Transverse colon (tissue), 4 donors: ENCODE measurements at regions not wholly inside any gene's neighbourhood (a gene's known extent, or its start where the extent isn't known, plus 50 kb on each side); places are given as distances from the start of the nearest gene placed in this dataset.
"Not testable (repeated sequence)": the region's sequence is repeated elsewhere in the genome, so short reads cannot be mapped to it uniquely, and the experiment has no call there.

Experiments used
- DNase-seq: peaks from one replicate; pipeline ENCODE4 v3.0.0-alpha.2; 2019
- H3K27ac ChIP-seq, 4 donors: fragments of 200-600 bp; sonication (generic); 2 replicates each; pipeline ENCODE4 v1.5.1; 2016 to 2018; ENCODE audit warnings: inconsistent platforms in 4 of 4
- H3K27me3 ChIP-seq: fragments of 200-600 bp; sonication (generic); 2 replicates; pipeline ENCODE4 v1.5.1; 2017; ENCODE audit warnings: inconsistent platforms
- H3K36me3 ChIP-seq, 4 donors: fragments of 200-600 bp; sonication (generic); 2 replicates each; pipeline ENCODE4 v1.5.1; 2017 to 2019; ENCODE audit warnings: inconsistent platforms in 4 of 4
- H3K4me1 ChIP-seq, 4 donors: fragments of 200-600 bp; sonication (generic); 2 replicates each; pipeline ENCODE4 v1.5.1; 2017 to 2020; ENCODE audit warnings: inconsistent platforms in 4 of 4
- H3K4me3 ChIP-seq, 4 donors: fragments of 200-600 bp; sonication (generic); 1 replicate in 1 of 4; 2 replicates in 3 of 4; pipeline versions ENCODE4 v1.5.1 to v1.6.1; 2017 to 2019; ENCODE audit warnings: inconsistent platforms in 4 of 4
- H3K9me3 ChIP-seq, 2 donors: fragments of 200-600 bp; sonication (generic); 2 replicates each; pipeline ENCODE4 v1.5.1; 2017 to 2019; ENCODE audit warnings: inconsistent platforms in 2 of 2
- WGBS, 2 donors: methylation state at CpG; one replicate each; pipeline ENCODE4 v1.1.5; 2018; ENCODE audit warnings: low coverage in 1 of 2; 5-methylcytosine and 5-hydroxymethylcytosine counted together
- in situ Hi-C, 4 donors: fragments of 200-750 bp; cut with MboI; loops; one replicate each; pipeline versions ENCODE4 v1.15.0 to v1.15.1; 2017; ENCODE audit warnings: low sequenced_read_pairs in 3 of 4, low pct_ligation_motif_present in 1 of 4, low pct_unique_long_range_greater_than_20kb in 1 of 4
- intact Hi-C: fragments of 100-400 bp; cut with DNase I; formaldehyde crosslinking; loops from one replicate; pipeline ENCODE4 v1.15.1; 2023; ENCODE audit warnings: low total_unique reads

GRCh38 chr10:46740368-46740767, 161.4 kb downstream of the SYT15 start:
- DNase-seq, H3K4me1 ChIP-seq, H3K27ac ChIP-seq, H3K36me3 ChIP-seq, in situ Hi-C loops, intact Hi-C loops, H3K9me3 ChIP-seq, H3K27me3 ChIP-seq, H3K4me3 ChIP-seq: not testable (repeated sequence)
- WGBS, 2 donors: 94% methylated on average over 15 of the region's 17 CpGs; no CpG with 5 or more reads in 1 of the 2 donors

- H3K4me1 ChIP-seq, H3K27me3 ChIP-seq, in situ Hi-C loops, H3K27ac ChIP-seq, intact Hi-C loops, H3K36me3 ChIP-seq, H3K9me3 ChIP-seq, H3K4me3 ChIP-seq, DNase-seq: not testable (repeated sequence)
- WGBS, 2 donors: 76% methylated on average over 3 of the region's 3 CpGs; no CpG with 5 or more reads in 1 of the 2 donors
Measured at GRCh38 chr10:46749003-46749402, 162.2 kb upstream of the PTPN20 start.

GRCh38 chr10:46749470-46749869, 161.8 kb upstream of the PTPN20 start:
- H3K27ac ChIP-seq, H3K9me3 ChIP-seq, H3K36me3 ChIP-seq, intact Hi-C loops, H3K4me1 ChIP-seq, H3K4me3 ChIP-seq, H3K27me3 ChIP-seq, in situ Hi-C loops, DNase-seq: not testable (repeated sequence)
- WGBS, 2 donors: 71% methylated on average over 2 of the region's 2 CpGs; no CpG with 5 or more reads in 1 of the 2 donors

GRCh38 chr10:46753763-46754162, 157.5 kb upstream of the PTPN20 start:
- H3K9me3 ChIP-seq, H3K27me3 ChIP-seq, DNase-seq, H3K36me3 ChIP-seq, in situ Hi-C loops, H3K4me3 ChIP-seq, intact Hi-C loops, H3K4me1 ChIP-seq, H3K27ac ChIP-seq: not testable (repeated sequence)
- WGBS, 2 donors: 75% methylated on average over 1 of the region's 5 CpGs; no CpG with 5 or more reads in 1 of the 2 donors

GRCh38 chr10:46761471-46761870, 149.8 kb upstream of the PTPN20 start:
- H3K9me3 ChIP-seq, H3K4me3 ChIP-seq, in situ Hi-C loops, H3K4me1 ChIP-seq, DNase-seq, H3K27ac ChIP-seq, H3K27me3 ChIP-seq, H3K36me3 ChIP-seq, intact Hi-C loops: not testable (repeated sequence)

GRCh38 chr10:46768515-46769291, 142.5 kb upstream of the PTPN20 start:
- H3K36me3 ChIP-seq, DNase-seq, H3K4me1 ChIP-seq, in situ Hi-C loops, H3K4me3 ChIP-seq, intact Hi-C loops, H3K27ac ChIP-seq, H3K27me3 ChIP-seq, H3K9me3 ChIP-seq: not testable (repeated sequence)
- WGBS, 2 donors: 70% methylated on average over 5 of the region's 8 CpGs; no CpG with 5 or more reads in 1 of the 2 donors

- H3K27ac ChIP-seq, H3K4me3 ChIP-seq, DNase-seq, H3K9me3 ChIP-seq, H3K36me3 ChIP-seq, H3K4me1 ChIP-seq, intact Hi-C loops, H3K27me3 ChIP-seq, in situ Hi-C loops: not testable (repeated sequence)
- WGBS, 2 donors: 40% methylated on average over 1 of the region's 15 CpGs; no CpG with 5 or more reads in 1 of the 2 donors
Measured at GRCh38 chr10:46773178-46773896, 137.9 kb upstream of the PTPN20 start.

- in situ Hi-C loops, H3K27ac ChIP-seq, DNase-seq, H3K36me3 ChIP-seq, H3K4me1 ChIP-seq, H3K4me3 ChIP-seq, H3K9me3 ChIP-seq, intact Hi-C loops, H3K27me3 ChIP-seq: not testable (repeated sequence)
- WGBS, 2 donors: 58 to 90% methylated on average over 2 to 13 of the region's 14 CpGs
Measured at GRCh38 chr10:46773897-46774236, 137.4 kb upstream of the PTPN20 start.

GRCh38 chr10:46774366-46774765, 136.9 kb upstream of the PTPN20 start:
- H3K4me3 ChIP-seq, intact Hi-C loops, H3K4me1 ChIP-seq, H3K27me3 ChIP-seq, in situ Hi-C loops, DNase-seq, H3K27ac ChIP-seq, H3K36me3 ChIP-seq, H3K9me3 ChIP-seq: not testable (repeated sequence)
- 86% methylated on average over 15 of the region's 42 CpGs; no CpG with 5 or more reads in 1 of the 2 donors for WGBS, 2 donors

GRCh38 chr10:46774945-46775667, 136.1 kb upstream of the PTPN20 start:
- in situ Hi-C loops, H3K4me3 ChIP-seq, H3K36me3 ChIP-seq, intact Hi-C loops, DNase-seq, H3K4me1 ChIP-seq, H3K27me3 ChIP-seq, H3K9me3 ChIP-seq, H3K27ac ChIP-seq: not testable (repeated sequence)
- WGBS, 2 donors: 100% methylated on average over 2 of the region's 44 CpGs; no CpG with 5 or more reads in 1 of the 2 donors
